ENCODE measurements at regions not wholly inside any gene's neighbourhood (a gene's known extent, or its start where the extent isn't known, plus 50 kb on each side); places are given as distances from the start of the nearest gene placed in this dataset.
A peak's percentile ranks its signal among the peaks of the same experiment; 100 is the strongest.

- H3K4me2 ChIP-seq (ENCODE audit: low read depth, low read length) = no peak overlapping the region
- H3K27me3 ChIP-seq (ENCODE audit: control insufficient read depth, insufficient read depth, low read length) = peaks cover 37% of the 10 kb centered on the region
- no peak overlapping the region for H3K4ac ChIP-seq (ENCODE audit: low read depth, low read length)
- H4K91ac ChIP-seq (ENCODE audit: insufficient read depth, low read depth, low read length) = no peak overlapping the region
- no peak overlapping the region for H3K18ac ChIP-seq (ENCODE audit: low read depth, low read length)
- no peak overlapping the region for H2AFZ ChIP-seq (replicated peaks; ENCODE audit: low read length, poor library complexity)
- H4K8ac ChIP-seq (ENCODE audit: low read depth in 2 of 2, low read length in 2 of 2) = no peak overlapping the region
- H4K20me1 ChIP-seq (ENCODE audit: insufficient read depth, low read length) = no peaks in the 10 kb centered on the region
- BruUV-seq (replicated peaks) = no TSS peak
- no peak overlapping the region for H2BK120ac ChIP-seq (ENCODE audit: low read depth, low read length)
- H2AK5ac ChIP-seq (ENCODE audit: low read depth, low read length) = no peak overlapping the region
- H2BK5ac ChIP-seq (ENCODE audit: low read depth, low read length, poor library complexity, severe bottlenecking) = no peak overlapping the region
- dilution Hi-C loops (cut with HindIII; ENCODE audit: low sequenced_read_pairs, unreplicated experiment) (no loop called here), intact Hi-C loops (cut with micrococcal nuclease) (loop anchor here (2.0 kb wide), 1 partner anchor 22 kb away; no protein-coding TSS in a partner anchor), in situ Hi-C loops (cut with MboI; ENCODE audit: low sequenced_read_pairs) (no loop called here)
- H3K14ac ChIP-seq (replicated peaks; ENCODE audit: low read depth, low read length) = no peak overlapping the region
- no peak overlapping the region for H2BK20ac ChIP-seq (ENCODE audit: low read depth, low read length)
- H3K9ac ChIP-seq (ENCODE audit: low read depth, low read length) = no peak overlapping the region
- CTCF ChIA-PET = interaction anchor here (0.6 to 0.7 kb wide), 2 partner anchors 33 to 1951 kb away, joined by 3 read pairs; no protein-coding TSS in a partner anchor
- no peaks in the 10 kb centered on the region for H3K9me1 ChIP-seq (ENCODE audit: insufficient read depth, low read length)
- H2BK15ac ChIP-seq (ENCODE audit: low read depth, low read length) = no peak overlapping the region
- H3K36me3 ChIP-seq (ENCODE audit: control insufficient read depth, insufficient read depth, low read length) = no peaks in the 10 kb centered on the region
- no peak overlapping the region for H4K5ac ChIP-seq (ENCODE audit: low read depth, low read length)
- ATAC-seq (ENCODE audit: low read depth) (peak; percentile 84), DNase-seq (peak; percentile 70)
- no peak overlapping the region for H2AK9ac ChIP-seq (replicated peaks; ENCODE audit: low read depth, low read length, poor library complexity)
- no CpG with 5 or more reads among the region's 4 CpGs for WGBS, 2 experiments (ENCODE audit: extremely low coverage in 2 of 2, insufficient read length in 1 of 2)
- no peak overlapping the region for H3K4me3 ChIP-seq (ENCODE audit: insufficient read depth, low read depth, low read length)
- no peak overlapping the region for H3K23ac ChIP-seq (ENCODE audit: low read depth, low read length)
- POLR2A ChIA-PET (ENCODE audit: unreplicated experiment) = interaction anchor here (0.6 kb wide), 1 partner anchor 699 kb away, joined by 4 read pairs; no protein-coding TSS in a partner anchor
- H3K4me1 ChIP-seq (ENCODE audit: control insufficient read depth, insufficient read depth, low read length) = peaks cover 9% of the 10 kb centered on the region
- H3K79me1 ChIP-seq (ENCODE audit: low read depth in 1 of 2, low read length in 2 of 2) = no peaks in the 10 kb centered on the region
- H3K9me3 ChIP-seq (ENCODE audit: control insufficient read depth, insufficient read depth, low read length) = no peaks in the 10 kb centered on the region
- no peak for TF ChIP-seq USF2 (IDR thresholded peaks at IDR 0.05; ENCODE audit: low read depth, low read length)
- no peak for TF ChIP-seq RFX5 (IDR thresholded peaks at IDR 0.05; ENCODE audit: low read depth, low read length)
- TF ChIP-seq FOS (IDR thresholded peaks at IDR 0.05; ENCODE audit: low read depth, low read length) = no peak
- TF ChIP-seq MAZ (IDR thresholded peaks at IDR 0.05; ENCODE audit: borderline replicate concordance, low read depth, low read length) = no peak
- no peak for TF ChIP-seq CTCF (conservative IDR thresholded peaks at IDR 0.05; ENCODE audit: low read depth, low read length)
- TF ChIP-seq BHLHE40 (IDR thresholded peaks at IDR 0.05; ENCODE audit: low read depth, low read length) = no peak
- no peak for TF ChIP-seq ELK1 (IDR thresholded peaks at IDR 0.05; ENCODE audit: borderline replicate concordance, low read depth, low read length)
- TF ChIP-seq SMC3 (IDR thresholded peaks at IDR 0.05; ENCODE audit: low read depth, low read length) = no peak; the same call in 1 of the 2 replicates
- no peak for TF ChIP-seq CHD1 (IDR thresholded peaks at IDR 0.05; ENCODE audit: low read depth, low read length)
- TF ChIP-seq POLR2A (IDR thresholded peaks at IDR 0.05; ENCODE audit: low read depth, low read length) = no peak
- TF ChIP-seq RCOR1 (IDR thresholded peaks at IDR 0.05; ENCODE audit: insufficient replicate concordance, low read length) = no peak
- TF ChIP-seq MAFK (IDR thresholded peaks at IDR 0.05; ENCODE audit: low read depth, low read length) = no peak
- no peak for TF ChIP-seq NFE2L2 (IDR thresholded peaks at IDR 0.05; ENCODE audit: low read depth, low read length)
- TF ChIP-seq MXI1 (IDR thresholded peaks at IDR 0.05; ENCODE audit: borderline replicate concordance, low read depth, low read length) = no peak
- TF ChIP-seq CEBPB (IDR thresholded peaks at IDR 0.05; ENCODE audit: low read depth, low read length) = no peak
- TF ChIP-seq RAD21 (IDR thresholded peaks at IDR 0.05; ENCODE audit: low read length) = no peak
- no peak overlapping the region for H3K27ac ChIP-seq (ENCODE audit: insufficient read depth, low read length)
- no peak overlapping the region for H3K56ac ChIP-seq (ENCODE audit: extremely low read depth, insufficient read depth, low read length)
Measured at GRCh38 chr15:69535101-69535638, 82.6 kb downstream of the RPLP1 start.
